Neural crest cell (in vitro differentiated cells): ENCODE measurements at regions not wholly inside any gene's neighbourhood (a gene's known extent, or its start where the extent isn't known, plus 50 kb on each side); places are given as distances from the start of the nearest gene placed in this dataset.
"Not testable (repeated sequence)": the region's sequence is repeated elsewhere in the genome, so short reads cannot be mapped to it uniquely, and the experiment has no call there.

ENCODE experiments used
- DNase-seq: peaks from one replicate; pipeline ENCODE4 v3.0.0; 2021; ENCODE audit warnings: low read depth, mixed read lengths, low spot score
- H3K27ac Mint-ChIP-seq: one replicate; pipeline ENCODE4 v1.8.0; 2021; ENCODE audit warnings: mild to moderate bottlenecking, mixed read lengths; ENCODE audit not compliant: unreplicated experiment
- H3K27me3 Mint-ChIP-seq: 2 replicates; pipeline ENCODE4 v1.8.0; 2021; ENCODE audit warnings: low read depth, mild to moderate bottlenecking, mixed read lengths
- H3K36me3 Mint-ChIP-seq: 2 replicates; pipeline ENCODE4 v1.8.0; 2021; ENCODE audit warnings: low read depth, mild to moderate bottlenecking, mixed read lengths
- H3K4me1 Mint-ChIP-seq: 2 replicates; pipeline ENCODE4 v1.8.0; 2021; ENCODE audit warnings: mixed read lengths
- H3K4me3 Mint-ChIP-seq: one replicate; pipeline ENCODE4 v1.8.0; 2021; ENCODE audit warnings: mild to moderate bottlenecking, mixed read lengths
- H3K9me3 Mint-ChIP-seq: 2 replicates; pipeline ENCODE4 v1.8.0; 2021; ENCODE audit warnings: mixed read lengths
- TF ChIP-seq, protein P1 (sequence below): fragments of 200-600 bp; sonication (generic); conservative IDR thresholded peaks from 2 replicates; pipeline ENCODE4 v1.5.0; 2021; ENCODE audit warnings: antibody characterized with exemption, mild to moderate bottlenecking

DNA sequence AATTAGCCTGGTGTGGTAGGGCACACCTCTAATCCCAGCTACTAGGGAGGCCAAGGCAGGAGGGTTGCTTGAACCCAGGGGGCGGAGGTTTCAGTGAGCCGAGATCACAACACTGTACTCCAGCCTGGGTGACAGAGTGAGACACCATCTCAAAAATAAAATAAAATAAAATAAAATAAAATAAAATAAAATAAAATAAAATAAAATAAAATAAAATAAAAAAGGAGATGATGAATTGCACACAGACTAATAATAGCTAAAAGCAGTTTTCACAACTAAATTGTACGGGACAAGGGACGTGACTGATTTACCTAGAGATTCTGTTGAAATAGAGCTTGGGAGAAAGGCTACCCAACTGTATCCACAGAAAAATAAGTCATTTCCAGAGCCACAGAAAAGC lies 1471.3 kb downstream of the CDH11 start:
- peaks cover 5% of the 10 kb centered on the region for H3K4me1 Mint-ChIP-seq
- no peaks in the 10 kb centered on the region for H3K27me3 Mint-ChIP-seq
- TF ChIP-seq, protein P1, sequence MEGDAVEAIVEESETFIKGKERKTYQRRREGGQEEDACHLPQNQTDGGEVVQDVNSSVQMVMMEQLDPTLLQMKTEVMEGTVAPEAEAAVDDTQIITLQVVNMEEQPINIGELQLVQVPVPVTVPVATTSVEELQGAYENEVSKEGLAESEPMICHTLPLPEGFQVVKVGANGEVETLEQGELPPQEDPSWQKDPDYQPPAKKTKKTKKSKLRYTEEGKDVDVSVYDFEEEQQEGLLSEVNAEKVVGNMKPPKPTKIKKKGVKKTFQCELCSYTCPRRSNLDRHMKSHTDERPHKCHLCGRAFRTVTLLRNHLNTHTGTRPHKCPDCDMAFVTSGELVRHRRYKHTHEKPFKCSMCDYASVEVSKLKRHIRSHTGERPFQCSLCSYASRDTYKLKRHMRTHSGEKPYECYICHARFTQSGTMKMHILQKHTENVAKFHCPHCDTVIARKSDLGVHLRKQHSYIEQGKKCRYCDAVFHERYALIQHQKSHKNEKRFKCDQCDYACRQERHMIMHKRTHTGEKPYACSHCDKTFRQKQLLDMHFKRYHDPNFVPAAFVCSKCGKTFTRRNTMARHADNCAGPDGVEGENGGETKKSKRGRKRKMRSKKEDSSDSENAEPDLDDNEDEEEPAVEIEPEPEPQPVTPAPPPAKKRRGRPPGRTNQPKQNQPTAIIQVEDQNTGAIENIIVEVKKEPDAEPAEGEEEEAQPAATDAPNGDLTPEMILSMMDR, result no peak
- H3K27ac Mint-ChIP-seq, result no peak overlapping the region
- no peaks in the 10 kb centered on the region for H3K36me3 Mint-ChIP-seq
- no peak for DNase-seq
- no peaks in the 10 kb centered on the region for H3K9me3 Mint-ChIP-seq
- H3K4me3 Mint-ChIP-seq, result no peak overlapping the region

DNA sequence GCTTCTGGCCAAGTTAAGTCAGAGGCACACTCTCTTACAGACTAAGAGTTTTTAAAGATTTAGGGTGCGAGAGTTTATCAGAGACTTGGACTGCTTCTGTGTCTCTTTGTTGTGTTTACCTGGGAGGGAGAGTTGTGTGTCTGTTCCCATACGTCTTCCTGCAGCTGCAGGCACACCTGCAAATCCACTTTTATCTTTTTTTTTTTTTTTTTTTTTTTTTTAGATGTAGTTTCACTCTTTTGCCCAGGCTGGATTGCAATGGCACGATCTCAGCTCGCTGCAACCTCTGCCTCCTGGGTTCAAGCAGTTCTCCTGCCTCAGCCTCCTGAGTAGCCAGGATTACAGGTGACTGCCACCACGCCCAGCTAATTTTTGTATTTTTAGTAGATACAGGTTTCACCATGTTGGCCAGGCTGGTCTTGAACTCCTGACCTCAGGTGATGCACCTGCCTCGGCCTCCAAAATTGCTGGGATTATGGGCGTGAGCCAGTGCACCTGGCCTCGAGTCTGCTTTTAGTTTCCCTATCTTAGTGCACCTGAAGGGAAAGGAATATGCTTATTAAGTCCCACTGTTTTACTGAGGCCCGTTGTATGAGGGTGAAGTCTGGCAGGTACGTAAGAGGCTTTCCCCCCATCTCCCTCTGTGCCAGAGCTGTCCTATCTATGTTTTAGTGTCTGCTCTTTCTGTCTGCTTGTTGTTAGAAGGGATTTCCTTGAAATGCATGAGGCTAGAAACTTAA lies 1488.0 kb downstream of the CDH11 start:
- not testable (repeated sequence) for H3K4me1 Mint-ChIP-seq, H3K27me3 Mint-ChIP-seq, H3K4me3 Mint-ChIP-seq, H3K9me3 Mint-ChIP-seq, H3K27ac Mint-ChIP-seq, DNase-seq, H3K36me3 Mint-ChIP-seq

- no peak overlapping the region for H3K27ac Mint-ChIP-seq
- no peaks in the 10 kb centered on the region for H3K4me1 Mint-ChIP-seq
Observed at GRCh38 chr16:63629272-63629671, 1492.6 kb downstream of the CDH11 start.

DNA sequence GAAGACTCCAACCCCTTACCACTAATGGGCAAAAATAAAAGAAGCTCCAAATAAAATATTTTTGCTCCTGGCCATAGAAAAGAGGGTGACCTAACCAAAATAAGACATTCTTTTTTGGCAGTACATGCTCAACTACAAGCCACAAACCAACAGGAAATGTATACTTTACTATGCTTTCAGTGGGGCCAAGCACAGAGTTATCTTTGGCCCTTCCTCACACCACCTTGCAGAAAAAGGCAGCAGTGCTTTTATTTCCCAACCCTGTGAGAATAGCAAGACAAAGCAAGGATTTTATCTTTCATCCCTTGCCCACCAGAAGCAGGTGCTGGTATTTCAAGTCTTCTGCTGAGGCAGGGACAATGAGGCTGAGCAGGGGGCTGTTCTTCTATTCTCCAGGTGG lies 1493.1 kb downstream of the CDH11 start:
- TF ChIP-seq, protein P1, result no peak
- Mint-ChIP-seq H3K4me1 (no peaks in the 10 kb centered on the region), H3K27me3 (no peaks in the 10 kb centered on the region), H3K36me3 (no peaks in the 10 kb centered on the region), H3K27ac (no peak overlapping the region), H3K9me3 (no peaks in the 10 kb centered on the region), H3K4me3 (no peak overlapping the region)
- DNase-seq, result no peak

More at GRCh38 chr16:63629272-63629671, 1492.6 kb downstream of the CDH11 start:
- H3K9me3 Mint-ChIP-seq, result peaks cover 1% of the 10 kb centered on the region
- H3K36me3 Mint-ChIP-seq, result peaks cover under 1% of the 10 kb centered on the region
- DNase-seq, result no peak
- no peak overlapping the region for H3K4me3 Mint-ChIP-seq
- TF ChIP-seq, protein P1, result no peak
- H3K27me3 Mint-ChIP-seq, result no peaks in the 10 kb centered on the region

GRCh38 chr16:63625126-63625525 lies 1496.7 kb downstream of the CDH11 start:
- Mint-ChIP-seq H3K9me3 (no peaks in the 10 kb centered on the region), H3K36me3 (no peaks in the 10 kb centered on the region), H3K4me3 (no peak overlapping the region), H3K27me3 (no peaks in the 10 kb centered on the region), H3K27ac (no peak overlapping the region), H3K4me1 (no peaks in the 10 kb centered on the region)
- DNase-seq, result no peak
- TF ChIP-seq, protein P1, result no peak

DNA sequence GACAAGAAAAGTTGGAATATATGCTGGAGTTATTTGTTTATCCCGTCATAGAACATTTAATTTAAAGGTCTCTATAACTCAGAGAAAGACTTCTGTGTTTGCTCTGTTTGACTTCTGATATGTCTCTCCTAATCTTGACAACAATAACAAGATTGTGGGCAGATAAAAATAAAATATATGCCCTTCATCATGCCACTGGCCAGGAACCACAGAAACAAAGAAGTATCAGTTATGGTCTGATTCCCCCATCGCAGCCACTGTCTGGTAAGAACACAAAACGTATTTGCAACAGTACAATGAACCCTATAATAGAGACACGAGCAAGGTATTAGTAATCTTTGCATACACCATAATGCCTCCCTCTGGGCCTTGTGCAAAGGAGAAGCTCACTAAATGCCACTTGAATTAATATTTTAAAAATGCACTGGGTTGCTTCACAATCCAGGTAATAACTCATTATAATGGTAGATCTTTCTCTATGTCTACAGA lies 1498.3 kb downstream of the CDH11 start:
- DNase-seq, result no peak
- TF ChIP-seq, protein P1, result no peak
- Mint-ChIP-seq H3K27ac (no peak overlapping the region), H3K36me3 (no peaks in the 10 kb centered on the region), H3K27me3 (no peaks in the 10 kb centered on the region), H3K4me3 (no peak overlapping the region), H3K9me3 (no peaks in the 10 kb centered on the region), H3K4me1 (no peaks in the 10 kb centered on the region)
